Astrocyte of the spinal cord (primary cell): ENCODE measurements at regions not wholly inside any gene's neighbourhood (a gene's known extent, or its start where the extent isn't known, plus 50 kb on each side); places are given as distances from the start of the nearest gene placed in this dataset.

Experiments used
- DNase-seq: peaks from one replicate; pipeline ENCODE4 v3.0.0; 2011; ENCODE audit warnings: low read depth, low spot score
- H3K4me3 ChIP-seq: 2 replicates; pipeline ENCODE4 v1.5.1; 2011; ENCODE audit warnings: low read depth, mild to moderate bottlenecking, low read length, moderate library complexity
- CTCF ChIP-seq: IDR thresholded peaks from 2 replicates; pipeline ENCODE4 v1.5.1; 2012; ENCODE audit warnings: low read depth, mild to moderate bottlenecking, low read length, inconsistent platforms
- in situ Hi-C: cut with HindIII; loops from 2 replicates; pipeline ENCODE4 v1.10.0; 2017; ENCODE audit warnings: low sequenced_read_pairs

GRCh38 chr1:234906654-234907053, 222.0 kb downstream of the TOMM20 start:
- no peak overlapping the region for H3K4me3 ChIP-seq
- in situ Hi-C loops: no loop called here
- DNase-seq: no peak
- TF ChIP-seq CTCF: no peak

GRCh38 chr1:234902774-234903547, 225.7 kb downstream of the TOMM20 start:
- no peak for DNase-seq
- in situ Hi-C loops: no loop called here
- H3K4me3 ChIP-seq: no peak overlapping the region
- TF ChIP-seq CTCF: no peak

- in situ Hi-C loops: no loop called here
- TF ChIP-seq CTCF: no peak
- no peak overlapping the region for H3K4me3 ChIP-seq
- no peak for DNase-seq
Observed at GRCh38 chr1:234901491-234902049, 227.1 kb downstream of the TOMM20 start.

- no peak overlapping the region for H3K4me3 ChIP-seq
- no peak for TF ChIP-seq CTCF
- in situ Hi-C loops: no loop called here
- no peak for DNase-seq
Observed at GRCh38 chr1:234900595-234900994, 228.0 kb downstream of the TOMM20 start.

- H3K4me3 ChIP-seq: no peak overlapping the region
Observed at GRCh38 chr1:234899730-234900072, 228.9 kb downstream of the TOMM20 start.

GRCh38 chr1:234899041-234899729, 229.5 kb downstream of the TOMM20 start:
- DNase-seq: peak; percentile 32
- no peak for TF ChIP-seq CTCF
- no peak overlapping the region for H3K4me3 ChIP-seq
- in situ Hi-C loops: no loop called here

More at GRCh38 chr1:234899730-234900072, 228.9 kb downstream of the TOMM20 start:
- no peak for DNase-seq
- no peak for TF ChIP-seq CTCF
- in situ Hi-C loops: no loop called here
